Mononuclear cell (primary cell): ENCODE measurements at regions not wholly inside any gene's neighbourhood (a gene's known extent, or its start where the extent isn't known, plus 50 kb on each side); places are given as distances from the start of the nearest gene placed in this dataset.

Source experiments
- H3K27me3 ChIP-seq: 2 replicates; pipeline ENCODE4 v1.6.0; 2011; ENCODE audit warnings: low read length, control low read depth; ENCODE audit not compliant: insufficient read depth
- H3K4me1 ChIP-seq: 2 replicates; pipeline ENCODE4 v1.5.1; 2011; ENCODE audit warnings: mild to moderate bottlenecking, low read length, control low read depth; ENCODE audit not compliant: insufficient read depth
- H3K4me3 ChIP-seq: 2 replicates; pipeline ENCODE4 v1.5.1; 2011; ENCODE audit warnings: mild to moderate bottlenecking, low read length, moderate library complexity
- H3K9me3 ChIP-seq: 2 replicates; pipeline ENCODE4 v1.5.1; 2011; ENCODE audit warnings: low read depth, mild to moderate bottlenecking, control low read depth, low read length

DNA sequence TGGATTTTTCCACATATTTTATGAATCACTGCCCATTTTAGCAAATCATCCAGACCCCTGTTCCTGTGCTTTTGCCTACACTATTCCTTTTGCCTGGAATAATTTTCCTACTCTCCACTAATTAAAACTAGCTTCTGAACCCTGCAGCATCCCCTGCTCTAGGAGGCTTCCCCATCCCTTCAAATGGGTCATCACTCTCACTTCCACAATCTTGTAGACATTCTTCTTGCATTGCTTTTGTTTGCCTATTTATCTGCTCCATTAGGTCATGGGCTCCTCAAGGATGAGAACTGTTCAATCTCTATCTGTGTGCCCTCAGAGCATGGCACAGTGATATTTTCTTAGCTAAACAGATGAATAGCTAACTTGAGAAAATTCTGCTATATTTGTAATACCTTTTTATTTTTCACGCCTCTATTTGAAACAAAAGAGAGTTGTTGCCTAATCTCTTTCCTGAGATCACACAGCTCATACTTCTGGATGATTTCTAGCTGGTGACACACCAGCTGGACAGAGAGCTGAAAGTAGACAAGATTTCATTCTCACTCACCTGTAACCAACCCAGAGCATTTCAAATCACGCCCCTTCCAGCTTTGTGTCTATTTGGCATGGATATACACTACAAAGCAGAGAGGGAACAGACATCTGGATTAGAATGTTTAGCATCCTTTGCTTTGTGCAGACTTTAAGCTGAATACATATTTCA is 466.0 kb downstream of the FOXO1 start:
- peaks cover 7% of the 10 kb centered on the region for H3K9me3 ChIP-seq
- H3K27me3 ChIP-seq: no peaks in the 10 kb centered on the region
- no peak overlapping the region for H3K4me3 ChIP-seq
- peaks cover 12% of the 10 kb centered on the region for H3K4me1 ChIP-seq

DNA sequence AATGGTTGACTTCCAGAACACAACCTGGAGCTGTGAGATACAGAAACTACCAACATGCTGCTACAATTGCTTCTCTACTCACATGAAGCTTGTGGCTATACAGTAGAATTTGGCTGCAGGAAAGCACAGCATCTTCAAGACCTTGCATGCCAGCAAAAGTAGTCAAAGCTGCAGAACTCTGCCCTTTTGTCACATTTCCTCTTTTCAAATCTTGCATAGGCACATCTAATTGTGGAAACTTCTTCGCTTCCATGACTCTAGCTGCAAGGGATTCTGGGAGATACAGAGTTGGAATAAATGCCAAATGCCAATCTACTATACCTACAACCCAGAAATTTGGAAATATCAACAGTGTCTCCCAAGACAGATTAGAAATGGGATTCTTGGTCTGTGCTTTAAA is 462.2 kb downstream of the FOXO1 start:
- Histone ChIP-seq H3K4me3 (no peak overlapping the region), H3K4me1 (peaks cover 46% of the 10 kb centered on the region), H3K27me3 (no peaks in the 10 kb centered on the region), H3K9me3 (peaks cover 7% of the 10 kb centered on the region)

DNA sequence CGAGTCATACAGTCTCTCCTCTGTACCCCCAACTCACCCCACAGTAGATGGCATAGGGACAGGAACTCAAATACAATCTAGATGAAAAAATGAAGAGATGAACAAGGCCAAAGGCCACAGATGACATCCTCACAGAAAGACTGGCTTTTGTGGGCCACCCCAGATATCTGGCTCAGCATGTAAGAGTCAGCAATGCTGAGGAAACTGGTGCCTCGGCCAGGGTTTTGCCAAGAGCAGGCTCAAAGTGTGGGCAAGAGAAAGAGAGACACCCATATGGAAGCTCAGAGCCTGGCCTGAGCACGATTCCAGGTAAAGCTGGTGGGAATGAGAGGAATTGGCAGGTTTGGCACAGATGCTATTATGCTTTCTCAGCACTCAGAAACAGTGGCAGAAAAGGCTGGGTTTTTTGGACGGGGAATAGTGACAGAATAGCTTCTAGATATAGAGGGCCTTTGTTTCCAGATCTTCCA is 460.6 kb downstream of the FOXO1 start:
- H3K27me3 ChIP-seq: no peaks in the 10 kb centered on the region
- H3K4me1 ChIP-seq: peaks cover 50% of the 10 kb centered on the region
- peaks cover 7% of the 10 kb centered on the region for H3K9me3 ChIP-seq
- no peak overlapping the region for H3K4me3 ChIP-seq

DNA sequence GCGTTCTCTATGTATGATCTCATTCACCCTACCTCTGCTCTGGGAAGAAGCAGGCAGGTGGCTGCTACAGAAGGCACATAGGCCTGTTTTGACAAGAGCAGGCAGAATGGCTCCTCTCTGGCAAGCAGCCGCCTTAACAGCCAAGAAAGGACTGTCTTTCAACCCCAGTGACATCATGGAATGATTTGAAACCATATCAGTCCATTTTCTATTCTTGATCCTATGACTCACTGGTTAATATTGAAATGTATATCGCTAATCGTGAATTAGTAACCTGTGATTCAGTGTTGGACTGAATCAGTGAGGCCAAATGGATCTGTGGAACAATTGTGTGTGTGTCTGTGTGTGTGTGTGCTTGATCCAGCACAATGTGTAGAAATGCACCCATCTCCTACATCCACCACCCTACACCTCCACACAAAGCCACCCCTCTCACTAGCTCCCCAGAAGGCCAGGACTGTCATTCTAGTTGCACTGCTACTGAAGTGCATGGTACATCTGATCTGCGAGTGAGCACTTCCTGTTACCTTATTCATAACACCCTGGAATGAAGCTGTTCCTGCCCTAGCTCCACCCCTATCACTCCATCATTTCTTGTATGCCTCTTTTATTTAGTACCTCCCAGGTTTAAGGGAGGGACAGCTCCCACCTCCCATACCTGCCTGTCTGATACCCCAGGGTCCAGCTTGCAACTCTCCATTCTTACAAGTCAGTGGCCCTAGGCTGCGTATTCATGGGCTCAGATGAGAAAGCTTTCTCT is 460.0 kb downstream of the FOXO1 start:
- Histone ChIP-seq H3K4me3 (no peak overlapping the region), H3K9me3 (peaks cover 7% of the 10 kb centered on the region), H3K27me3 (no peaks in the 10 kb centered on the region), H3K4me1 (peaks cover 50% of the 10 kb centered on the region)

DNA sequence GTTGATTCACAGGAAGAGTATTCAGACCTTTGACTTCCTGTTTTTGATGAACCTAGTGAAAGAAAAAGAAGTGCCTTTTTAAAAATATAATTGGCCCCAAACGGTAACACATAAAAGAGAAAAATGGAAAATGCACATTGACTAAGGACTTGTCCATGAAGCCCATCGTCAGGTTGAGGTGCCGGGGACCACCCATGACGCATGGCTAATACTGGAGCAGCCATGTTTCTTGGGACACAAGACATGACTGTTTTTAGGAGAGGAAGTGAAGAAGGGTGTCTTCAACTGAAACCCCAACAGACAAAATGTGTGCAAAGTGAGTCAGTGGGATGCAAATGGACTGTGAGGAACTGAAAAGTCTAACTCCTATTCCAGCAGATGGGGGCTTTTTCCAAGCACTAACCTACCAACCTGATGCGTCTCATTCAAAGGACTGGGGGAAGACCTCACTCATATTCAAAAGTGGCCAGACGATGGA is 459.4 kb downstream of the FOXO1 start:
- H3K4me3 ChIP-seq: no peak overlapping the region
- H3K4me1 ChIP-seq: peaks cover 50% of the 10 kb centered on the region
- H3K27me3 ChIP-seq: no peaks in the 10 kb centered on the region
- H3K9me3 ChIP-seq: peaks cover 7% of the 10 kb centered on the region

DNA sequence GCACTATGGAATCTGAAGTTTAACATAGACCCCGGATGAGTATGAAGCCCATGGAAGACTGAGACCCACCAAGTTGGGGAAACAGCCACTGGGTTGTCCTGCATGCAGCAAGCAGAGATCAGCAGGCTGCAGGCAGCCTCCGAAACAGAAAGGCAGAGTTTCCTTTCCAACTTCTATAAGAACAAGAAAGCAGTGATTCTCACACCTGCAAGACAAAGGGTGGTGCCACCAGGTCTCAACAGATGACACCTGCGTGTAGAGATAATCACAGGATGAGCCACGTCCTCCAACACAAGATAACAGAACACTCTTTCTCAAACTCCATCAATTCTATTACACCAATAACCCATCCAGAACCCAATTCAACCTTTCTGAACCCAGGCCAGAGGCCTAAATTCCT is 457.9 kb downstream of the FOXO1 start:
- H3K9me3 ChIP-seq: peaks cover 7% of the 10 kb centered on the region
- H3K27me3 ChIP-seq: no peaks in the 10 kb centered on the region
- no peak overlapping the region for H3K4me3 ChIP-seq
- H3K4me1 ChIP-seq: peaks cover 50% of the 10 kb centered on the region

DNA sequence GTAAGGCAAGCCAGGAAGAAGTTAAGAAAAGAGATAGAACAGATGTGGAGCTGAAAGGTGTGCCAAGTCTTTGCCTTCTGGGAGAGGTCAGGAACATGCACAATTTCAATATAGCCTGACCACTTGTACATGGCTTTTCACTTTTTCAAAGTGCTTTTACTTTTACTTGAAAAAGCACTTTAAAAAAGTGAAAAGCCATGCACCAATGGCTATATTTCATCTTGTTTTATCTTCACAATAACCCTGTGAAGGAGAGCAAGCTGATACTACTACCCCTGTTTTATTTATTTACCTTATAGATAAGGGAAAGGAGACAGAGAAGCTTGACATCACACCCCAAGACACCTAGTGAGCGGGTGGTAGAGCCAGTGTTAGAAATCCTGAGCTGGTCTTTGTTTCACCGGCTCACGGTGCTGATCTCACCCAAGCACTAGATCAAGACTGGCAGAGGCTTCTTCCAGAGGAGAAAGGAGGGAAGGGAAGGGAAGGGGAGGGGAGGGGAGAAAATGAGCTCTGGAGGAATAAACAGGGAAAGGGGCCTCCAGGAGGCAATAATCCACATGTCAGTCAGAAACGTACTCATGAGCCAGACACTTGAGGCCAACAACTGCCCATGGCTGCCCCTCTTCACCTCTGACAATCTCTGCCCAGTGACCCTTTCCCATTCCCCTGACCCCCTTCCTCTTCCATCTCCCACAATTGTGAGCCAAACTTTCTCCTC is 455.4 kb downstream of the FOXO1 start:
- H3K9me3 ChIP-seq: no peaks in the 10 kb centered on the region
- H3K27me3 ChIP-seq: no peaks in the 10 kb centered on the region
- no peak overlapping the region for H3K4me3 ChIP-seq
- H3K4me1 ChIP-seq: peaks cover 31% of the 10 kb centered on the region

GRCh38 chr13:40211586-40211968 is 454.9 kb downstream of the FOXO1 start:
- Histone ChIP-seq H3K9me3 (no peaks in the 10 kb centered on the region), H3K27me3 (no peaks in the 10 kb centered on the region)

DNA sequence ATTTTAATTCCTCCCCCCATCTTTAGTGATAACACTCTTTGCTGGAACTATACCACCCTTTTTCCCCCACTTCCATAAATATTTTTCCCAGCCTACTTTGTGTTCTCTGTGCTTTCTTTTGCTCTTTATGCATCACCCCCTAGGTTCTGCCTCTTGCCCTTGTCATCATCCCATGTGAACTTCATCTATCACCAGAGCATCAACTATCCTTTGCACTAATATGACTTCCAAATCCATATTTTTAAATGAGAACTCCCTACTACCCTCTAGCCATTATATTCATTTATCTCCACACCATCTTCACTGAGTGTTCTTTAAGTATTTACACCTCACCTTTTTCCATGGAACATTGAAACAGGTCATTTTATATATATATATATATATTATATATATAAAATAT is 452.7 kb downstream of the FOXO1 start:
- H3K27me3 ChIP-seq: no peaks in the 10 kb centered on the region
- H3K4me3 ChIP-seq: no peak overlapping the region
- H3K9me3 ChIP-seq: no peaks in the 10 kb centered on the region
- H3K4me1 ChIP-seq: peaks cover 4% of the 10 kb centered on the region

More at GRCh38 chr13:40211586-40211968, 454.9 kb downstream of the FOXO1 start:
- peaks cover 26% of the 10 kb centered on the region for H3K4me1 ChIP-seq
- H3K4me3 ChIP-seq: no peak overlapping the region

- Histone ChIP-seq H3K4me3 (no peak overlapping the region), H3K9me3 (no peaks in the 10 kb centered on the region), H3K4me1 (no peaks in the 10 kb centered on the region), H3K27me3 (no peaks in the 10 kb centered on the region)
These were observed 451.1 kb downstream of the FOXO1 start for GRCh38 chr13:40215311-40215710.

DNA sequence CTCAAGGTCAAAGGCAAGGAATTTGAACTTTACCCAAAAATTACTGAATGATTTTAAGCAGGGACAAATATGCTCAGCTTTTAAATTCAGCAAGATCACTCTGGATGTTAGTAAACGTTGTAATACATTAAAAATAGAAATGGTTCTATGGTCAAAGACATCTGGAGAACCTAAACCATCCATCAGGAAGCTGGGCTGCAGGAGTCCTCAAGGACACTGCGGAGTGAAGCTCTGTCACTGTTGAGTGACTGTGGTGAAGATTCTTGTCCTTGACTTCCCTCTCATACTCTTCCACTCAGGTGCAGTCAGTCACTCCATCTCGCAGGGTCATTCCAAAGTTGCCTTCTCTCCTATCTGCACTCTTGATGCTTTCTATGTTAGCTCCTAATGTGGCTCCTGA is 450.7 kb downstream of the FOXO1 start:
- H3K4me3 ChIP-seq: no peak overlapping the region
- no peaks in the 10 kb centered on the region for H3K27me3 ChIP-seq
- H3K4me1 ChIP-seq: peaks cover 3% of the 10 kb centered on the region
- H3K9me3 ChIP-seq: no peaks in the 10 kb centered on the region

DNA sequence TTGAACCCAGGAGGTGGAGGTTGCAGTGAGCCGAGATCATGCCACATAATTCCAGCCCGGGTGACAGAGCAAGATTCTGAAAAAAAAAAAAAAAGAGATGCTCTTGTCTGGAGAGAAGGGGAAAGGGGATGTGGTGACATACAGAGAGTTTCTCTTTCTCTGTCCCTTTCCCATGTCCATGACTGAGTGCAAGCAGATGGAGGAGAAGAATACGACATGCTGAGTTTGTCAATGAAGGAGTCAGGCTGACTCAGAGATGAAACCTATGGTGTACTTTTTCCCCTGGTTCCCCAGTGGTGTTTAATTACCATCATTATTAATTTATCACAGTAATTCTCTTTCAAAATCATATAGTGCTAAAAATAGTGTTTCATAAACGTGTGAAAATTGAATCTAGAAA is 448.8 kb downstream of the FOXO1 start:
- H3K4me1 ChIP-seq: peaks cover 22% of the 10 kb centered on the region
- no peaks in the 10 kb centered on the region for H3K27me3 ChIP-seq
- no peaks in the 10 kb centered on the region for H3K9me3 ChIP-seq
- H3K4me3 ChIP-seq: no peak overlapping the region

DNA sequence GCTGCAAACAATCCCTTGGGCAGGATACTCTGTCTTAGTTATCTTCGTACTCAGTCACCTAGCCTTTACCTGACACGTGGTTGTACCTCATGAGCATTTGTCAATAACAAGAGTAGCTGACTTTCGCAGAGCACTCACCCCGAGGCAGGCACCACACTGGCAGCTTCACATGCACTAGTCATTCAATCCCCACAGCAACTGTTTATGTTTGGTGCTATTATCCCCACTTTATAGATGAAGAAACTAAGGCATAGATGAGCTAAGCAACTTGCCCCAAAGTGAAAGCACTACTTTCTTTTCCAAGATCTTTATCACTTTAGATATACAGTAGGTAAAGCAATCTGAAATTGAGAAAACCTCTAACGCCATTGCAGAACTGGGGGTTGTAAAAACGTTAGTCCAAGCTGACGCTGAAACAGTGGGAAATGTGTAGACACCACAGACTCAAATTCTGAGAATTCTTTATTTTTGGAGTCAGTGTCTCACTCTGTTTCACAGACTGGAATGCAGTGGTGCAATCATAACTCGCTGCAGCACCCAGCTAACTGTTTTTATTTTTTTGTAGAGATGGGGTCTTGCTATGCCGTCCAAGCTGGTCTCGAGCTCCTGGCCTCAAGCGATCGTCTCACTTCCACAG is 446.0 kb downstream of the FOXO1 start:
- Histone ChIP-seq H3K9me3 (no peaks in the 10 kb centered on the region), H3K4me3 (no peak overlapping the region), H3K27me3 (no peaks in the 10 kb centered on the region), H3K4me1 (peaks cover 25% of the 10 kb centered on the region)

- Histone ChIP-seq H3K4me1 (peaks cover 25% of the 10 kb centered on the region), H3K4me3 (no peak overlapping the region), H3K27me3 (no peaks in the 10 kb centered on the region), H3K9me3 (no peaks in the 10 kb centered on the region)
These were observed 445.3 kb downstream of the FOXO1 start for GRCh38 chr13:40221131-40221459.
